ENCODE measurements at regions not wholly inside any gene's neighbourhood (a gene's known extent, or its start where the extent isn't known, plus 50 kb on each side); places are given as distances from the start of the nearest gene placed in this dataset.

DNA sequence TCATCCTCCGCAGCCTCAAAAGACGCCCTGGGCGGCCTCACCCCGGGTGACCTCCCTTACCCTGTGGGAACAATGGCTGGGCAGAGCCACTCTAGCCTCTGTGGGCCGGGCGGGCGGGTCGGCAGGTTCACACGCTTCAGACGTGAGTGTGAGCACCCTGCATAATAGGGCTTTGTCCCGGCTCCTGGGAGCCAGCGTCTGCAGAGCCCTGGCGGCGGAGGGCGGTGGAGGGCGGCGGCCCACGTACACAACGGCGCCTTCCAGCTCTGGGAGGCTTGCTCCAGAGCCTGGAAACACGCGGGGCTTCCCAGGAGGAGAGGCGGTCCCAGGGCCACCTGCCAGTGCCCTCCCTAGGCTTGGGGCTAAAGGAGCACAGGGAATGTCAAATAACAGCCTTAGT is 205.6 kb downstream of the BCL11B start:
- Mint-ChIP-seq H3K4me1 (ENCODE audit: low read depth) (no peaks in the 10 kb centered on the region; the same call in 1 of the 2 replicates), H3K36me3 (ENCODE audit: low read depth) (no peaks in the 10 kb centered on the region), H3K27ac (no peak overlapping the region), H3K9me3 (peaks cover 31% of the 10 kb centered on the region; the same call in 1 of the 2 replicates), H3K27me3 (ENCODE audit: insufficient read depth) (peaks cover 2% of the 10 kb centered on the region; the same call in 1 of the 2 replicates), H3K4me3 (no peak overlapping the region)
- DNase-seq, result no peak
- TF ChIP-seq, protein P1, sequence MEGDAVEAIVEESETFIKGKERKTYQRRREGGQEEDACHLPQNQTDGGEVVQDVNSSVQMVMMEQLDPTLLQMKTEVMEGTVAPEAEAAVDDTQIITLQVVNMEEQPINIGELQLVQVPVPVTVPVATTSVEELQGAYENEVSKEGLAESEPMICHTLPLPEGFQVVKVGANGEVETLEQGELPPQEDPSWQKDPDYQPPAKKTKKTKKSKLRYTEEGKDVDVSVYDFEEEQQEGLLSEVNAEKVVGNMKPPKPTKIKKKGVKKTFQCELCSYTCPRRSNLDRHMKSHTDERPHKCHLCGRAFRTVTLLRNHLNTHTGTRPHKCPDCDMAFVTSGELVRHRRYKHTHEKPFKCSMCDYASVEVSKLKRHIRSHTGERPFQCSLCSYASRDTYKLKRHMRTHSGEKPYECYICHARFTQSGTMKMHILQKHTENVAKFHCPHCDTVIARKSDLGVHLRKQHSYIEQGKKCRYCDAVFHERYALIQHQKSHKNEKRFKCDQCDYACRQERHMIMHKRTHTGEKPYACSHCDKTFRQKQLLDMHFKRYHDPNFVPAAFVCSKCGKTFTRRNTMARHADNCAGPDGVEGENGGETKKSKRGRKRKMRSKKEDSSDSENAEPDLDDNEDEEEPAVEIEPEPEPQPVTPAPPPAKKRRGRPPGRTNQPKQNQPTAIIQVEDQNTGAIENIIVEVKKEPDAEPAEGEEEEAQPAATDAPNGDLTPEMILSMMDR (IDR thresholded peaks at IDR 0.05), result no peak

GRCh38 chr14:99067141-99067920 is 204.7 kb downstream of the BCL11B start:
- H3K9me3 Mint-ChIP-seq, result peaks cover 40% of the 10 kb centered on the region; the same call in 1 of the 2 replicates
- no peak overlapping the region for H3K4me3 Mint-ChIP-seq
- H3K4me1 Mint-ChIP-seq (ENCODE audit: low read depth), result no peaks in the 10 kb centered on the region; the same call in 1 of the 2 replicates
- H3K27ac Mint-ChIP-seq, result no peak overlapping the region
- no peak for DNase-seq
- no peaks in the 10 kb centered on the region for H3K36me3 Mint-ChIP-seq (ENCODE audit: low read depth)
- TF ChIP-seq, protein P1 (IDR thresholded peaks at IDR 0.05), result no peak
- H3K27me3 Mint-ChIP-seq (ENCODE audit: insufficient read depth), result peaks cover 2% of the 10 kb centered on the region; the same call in 1 of the 2 replicates

DNA sequence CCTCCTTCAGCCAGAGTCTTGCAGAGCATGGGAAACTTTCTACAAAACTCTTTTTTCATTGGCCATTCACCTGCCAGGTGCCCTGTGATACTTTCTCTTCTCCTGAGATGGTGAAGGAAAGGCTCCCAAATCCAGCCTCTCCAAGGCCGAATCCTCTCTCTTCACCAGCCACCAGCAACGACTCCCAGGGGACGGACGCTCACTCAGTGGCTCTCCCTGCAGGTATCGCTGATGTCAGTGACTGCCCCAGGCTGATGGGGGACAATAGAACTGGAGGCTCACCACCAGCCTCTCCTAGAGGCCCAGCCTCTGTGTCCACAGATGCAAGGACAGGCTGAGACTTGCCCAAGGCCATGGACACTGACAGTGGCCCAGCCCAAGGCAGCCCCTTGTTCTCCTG is 204.1 kb downstream of the BCL11B start:
- no peak for DNase-seq
- Mint-ChIP-seq H3K36me3 (ENCODE audit: low read depth) (no peaks in the 10 kb centered on the region), H3K27ac (no peak overlapping the region), H3K4me1 (ENCODE audit: low read depth) (no peaks in the 10 kb centered on the region; the same call in 1 of the 2 replicates), H3K4me3 (no peak overlapping the region), H3K27me3 (ENCODE audit: insufficient read depth) (peaks cover 2% of the 10 kb centered on the region; the same call in 1 of the 2 replicates), H3K9me3 (peaks cover 42% of the 10 kb centered on the region; the same call in 1 of the 2 replicates)
- TF ChIP-seq, protein P1 (IDR thresholded peaks at IDR 0.05), result no peak

DNA sequence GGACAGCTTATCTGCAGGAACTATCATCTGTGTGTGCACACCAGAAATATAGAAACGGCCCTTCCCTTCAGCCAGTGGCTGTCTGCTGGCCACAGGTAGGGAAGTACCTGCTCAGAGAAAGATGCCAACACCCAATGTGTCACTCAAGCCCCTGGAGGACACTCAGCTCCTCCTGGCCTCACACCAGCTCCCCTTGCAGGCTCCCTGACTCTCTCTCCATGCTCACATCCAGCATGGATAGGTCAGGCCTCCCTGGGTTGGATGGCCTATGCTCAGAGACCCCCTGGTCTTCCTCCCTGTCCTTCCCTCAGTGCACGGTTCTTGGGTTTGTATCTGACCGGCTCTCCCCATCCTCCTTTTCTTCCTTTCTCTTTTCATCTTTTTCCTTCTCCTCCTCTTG is 202.1 kb downstream of the BCL11B start:
- H3K4me3 Mint-ChIP-seq, result no peak overlapping the region; the same call in 1 of the 2 replicates
- H3K36me3 Mint-ChIP-seq (ENCODE audit: low read depth), result no peaks in the 10 kb centered on the region
- TF ChIP-seq, protein P1 (IDR thresholded peaks at IDR 0.05), result no peak
- H3K4me1 Mint-ChIP-seq (ENCODE audit: low read depth), result no peaks in the 10 kb centered on the region; the same call in 1 of the 2 replicates
- peaks cover 49% of the 10 kb centered on the region for H3K9me3 Mint-ChIP-seq
- no peak for DNase-seq
- H3K27me3 Mint-ChIP-seq (ENCODE audit: insufficient read depth), result no peaks in the 10 kb centered on the region; the same call in 1 of the 2 replicates
- no peak overlapping the region for H3K27ac Mint-ChIP-seq

- TF ChIP-seq, protein P1 (IDR thresholded peaks at IDR 0.05), result no peak
- Mint-ChIP-seq H3K4me1 (ENCODE audit: low read depth) (no peaks in the 10 kb centered on the region; the same call in 1 of the 2 replicates), H3K9me3 (peaks cover 48% of the 10 kb centered on the region), H3K27ac (no peak overlapping the region), H3K4me3 (no peak overlapping the region), H3K36me3 (ENCODE audit: low read depth) (no peaks in the 10 kb centered on the region), H3K27me3 (ENCODE audit: insufficient read depth) (peaks cover 2% of the 10 kb centered on the region; the same call in 1 of the 2 replicates)
- DNase-seq, result no peak
Measured at GRCh38 chr14:99072433-99072832, 199.6 kb downstream of the BCL11B start.
